GM23248 (cell line): ENCODE measurements at regions not wholly inside any gene's neighbourhood (a gene's known extent, or its start where the extent isn't known, plus 50 kb on each side); places are given as distances from the start of the nearest gene placed in this dataset.

Experiments
- EZH2 ChIP-seq: fragments of 200-600 bp; sonication (generic); IDR thresholded peaks from 2 replicates; pipeline ENCODE4 v1.6.1; 2018; ENCODE audit warnings: antibody characterized with exemption, mild to moderate bottlenecking; ENCODE audit not compliant: insufficient read depth, poor library complexity, severe bottlenecking
- EZH2phosphoT487 ChIP-seq: fragments of 200-600 bp; sonication (generic); IDR thresholded peaks from 2 replicates; pipeline ENCODE4 v1.6.1; 2018; ENCODE audit warnings: antibody characterized with exemption, moderate library complexity, mild to moderate bottlenecking, low read depth; ENCODE audit not compliant: insufficient read depth

DNA sequence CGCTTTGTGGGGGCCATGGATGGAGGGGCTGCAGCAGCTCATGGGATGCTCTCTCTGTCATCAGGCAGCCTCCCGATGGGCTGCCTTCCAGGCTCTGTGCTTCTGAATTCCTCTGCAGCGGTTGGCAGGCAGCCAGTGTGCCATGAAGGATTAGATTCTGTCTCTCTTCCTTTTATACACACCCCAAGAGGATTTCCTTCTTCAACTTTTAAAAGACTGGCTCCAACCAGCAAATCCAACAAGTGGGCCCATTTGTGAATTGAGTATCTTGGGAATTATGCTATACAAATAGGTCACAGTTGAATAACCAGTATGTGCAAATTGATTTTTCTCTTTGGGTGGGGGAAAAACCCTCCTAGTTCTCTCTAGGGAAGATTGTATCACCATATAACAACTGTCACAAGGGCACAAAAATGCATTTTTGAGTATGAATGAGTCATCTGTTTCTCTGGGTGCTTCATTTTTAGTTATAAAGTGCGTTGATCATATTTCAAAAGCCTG, 96.8 kb upstream of the FAT1 start:
- TF ChIP-seq EZH2 (no peak), EZH2phosphoT487 (no peak)
